Epithelial cell of esophagus (primary cell): ENCODE measurements at regions not wholly inside any gene's neighbourhood (a gene's known extent, or its start where the extent isn't known, plus 50 kb on each side); places are given as distances from the start of the nearest gene placed in this dataset.

ENCODE experiments used
- DNase-seq: peaks from one replicate; pipeline ENCODE4 v3.0.0; 2010; ENCODE audit warnings: low read depth
- H3K4me3 ChIP-seq: 2 replicates; pipeline ENCODE4 v1.5.1; 2011; ENCODE audit warnings: mild to moderate bottlenecking, low read length, control low read depth
- CTCF ChIP-seq: IDR thresholded peaks from 2 replicates; pipeline ENCODE4 v1.5.1; 2011; ENCODE audit warnings: low read depth, mild to moderate bottlenecking, low read length, control low read depth, inconsistent platforms; ENCODE audit not compliant: insufficient read depth; ENCODE audit errors: missing control alignments

GRCh38 chr6:108777536-108777935, 70.7 kb upstream of the ARMC2 start:
- no peak overlapping the region for H3K4me3 ChIP-seq
- no peak for DNase-seq
- no peak for TF ChIP-seq CTCF

- no peak for DNase-seq
- TF ChIP-seq CTCF = no peak
- no peak overlapping the region for H3K4me3 ChIP-seq
These were observed 69.6 kb upstream of the ARMC2 start for GRCh38 chr6:108778421-108779186.

- no peak overlapping the region for H3K4me3 ChIP-seq
- DNase-seq = no peak
- no peak for TF ChIP-seq CTCF
These were observed 68.5 kb upstream of the ARMC2 start for GRCh38 chr6:108779536-108780275.

- TF ChIP-seq CTCF = no peak
- DNase-seq = no peak
- no peak overlapping the region for H3K4me3 ChIP-seq
These were observed 67.4 kb upstream of the ARMC2 start for GRCh38 chr6:108780784-108781183.

GRCh38 chr6:108781419-108782100, 66.7 kb upstream of the ARMC2 start:
- H3K4me3 ChIP-seq = peak overlapping the region; percentile 57
- no peak for TF ChIP-seq CTCF
- peak; percentile 24 for DNase-seq

GRCh38 chr6:108782179-108783041, 65.8 kb upstream of the ARMC2 start:
- peak; percentile 95 for DNase-seq
- peak overlapping the region; percentile 57 for H3K4me3 ChIP-seq
- peak; percentile 87 for TF ChIP-seq CTCF
